Uterus (tissue), 3 donors: ENCODE measurements at regions not wholly inside any gene's neighbourhood (a gene's known extent, or its start where the extent isn't known, plus 50 kb on each side); places are given as distances from the start of the nearest gene placed in this dataset.

ENCODE experiments used
- DNase-seq, 2 donors: peaks; one replicate each; pipeline ENCODE4 v3.0.0-alpha.2; 2019 to 2020
- H3K27ac ChIP-seq, 2 donors: fragments of 200-600 bp; sonication (generic); 1 replicate in 1 of 2; 2 replicates in 1 of 2; pipeline ENCODE4 v1.5.1; 2016 to 2018
- H3K27me3 ChIP-seq, 2 donors: fragments of 200-600 bp; sonication (generic); one replicate each; pipeline ENCODE4 v1.5.1; 2018 to 2019; ENCODE audit warnings: control low read depth in 1 of 2
- H3K36me3 ChIP-seq, 2 donors: fragments of 200-600 bp; sonication (generic); one replicate each; pipeline ENCODE4 v1.5.1; 2019; ENCODE audit warnings: control low read depth in 1 of 2
- H3K4me1 ChIP-seq, 2 donors: fragments of 200-600 bp; sonication (generic); one replicate each; pipeline ENCODE4 v1.5.1; 2018 to 2019; ENCODE audit warnings: control low read depth in 1 of 2
- H3K4me3 ChIP-seq, 2 donors: fragments of 200-600 bp; sonication (generic); 1 replicate in 1 of 2; 2 replicates in 1 of 2; pipeline ENCODE4 v1.5.1; 2018 to 2019; ENCODE audit warnings: mild to moderate bottlenecking in 1 of 2
- H3K9me3 ChIP-seq, 2 donors: fragments of 200-600 bp; sonication (generic); one replicate each; pipeline ENCODE4 v1.5.1; 2019; ENCODE audit warnings: control low read depth in 1 of 2
- POLR2A ChIP-seq, 2 donors: fragments of 450-650 bp; IDR thresholded peaks; one replicate each; pipeline ENCODE4 v1.6.1; 2016; ENCODE audit warnings: antibody characterized with exemption in 2 of 2, mild to moderate bottlenecking in 1 of 2, moderate library complexity in 1 of 2
- intact Hi-C: fragments of 100-400 bp; cut with DNase I; formaldehyde crosslinking; loops from one replicate; pipeline ENCODE4 v1.15.1; 2023; ENCODE audit warnings: low total_unique reads
- TF ChIP-seq, protein P1 (sequence below), 4 experiments: fragments of 200-600 bp in 2 of 4; fragments of 450-650 bp in 2 of 4; sonication (generic) in 2 of 4; IDR thresholded peaks; one replicate each; pipeline ENCODE4 v1.5.1; 2016 to 2019; ENCODE audit warnings: antibody characterized with exemption in 4 of 4, mild to moderate bottlenecking in 2 of 4, moderate library complexity in 1 of 4
- donor health status: DM: yes; HTN: yes; CAD: no.

DNA sequence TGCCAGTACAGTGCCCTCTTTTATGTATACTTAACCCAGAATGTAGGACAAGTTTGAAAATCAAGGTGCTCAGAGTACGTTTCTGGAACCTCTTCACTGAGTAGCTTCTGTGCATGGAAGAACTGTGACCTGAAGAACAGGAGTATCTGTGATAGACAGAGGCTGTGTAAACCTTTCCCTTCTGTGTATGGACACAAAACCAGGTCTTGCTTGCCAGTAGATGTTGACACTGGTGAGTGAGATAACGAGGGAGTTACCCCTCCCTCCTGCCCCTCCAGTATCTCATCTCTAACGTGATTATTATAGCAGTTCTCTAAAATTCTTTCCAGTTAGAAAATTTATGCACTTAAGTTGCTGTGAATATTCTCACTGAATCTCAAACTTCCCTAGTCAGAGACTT is 170.8 kb downstream of the RPL10L start:
- no peaks in the 10 kb centered on the region for H3K36me3 ChIP-seq
- no peak overlapping the region for H3K4me3 ChIP-seq
- no peak overlapping the region for H3K27ac ChIP-seq
- H3K27me3 ChIP-seq: no peaks in the 10 kb centered on the region
- no peaks in the 10 kb centered on the region for H3K9me3 ChIP-seq
- intact Hi-C loops: loop anchor here (10.0 kb wide), 1 partner anchor 594 kb away; no protein-coding TSS in a partner anchor
- no peaks in the 10 kb centered on the region for H3K4me1 ChIP-seq
- TF ChIP-seq, protein P1, sequence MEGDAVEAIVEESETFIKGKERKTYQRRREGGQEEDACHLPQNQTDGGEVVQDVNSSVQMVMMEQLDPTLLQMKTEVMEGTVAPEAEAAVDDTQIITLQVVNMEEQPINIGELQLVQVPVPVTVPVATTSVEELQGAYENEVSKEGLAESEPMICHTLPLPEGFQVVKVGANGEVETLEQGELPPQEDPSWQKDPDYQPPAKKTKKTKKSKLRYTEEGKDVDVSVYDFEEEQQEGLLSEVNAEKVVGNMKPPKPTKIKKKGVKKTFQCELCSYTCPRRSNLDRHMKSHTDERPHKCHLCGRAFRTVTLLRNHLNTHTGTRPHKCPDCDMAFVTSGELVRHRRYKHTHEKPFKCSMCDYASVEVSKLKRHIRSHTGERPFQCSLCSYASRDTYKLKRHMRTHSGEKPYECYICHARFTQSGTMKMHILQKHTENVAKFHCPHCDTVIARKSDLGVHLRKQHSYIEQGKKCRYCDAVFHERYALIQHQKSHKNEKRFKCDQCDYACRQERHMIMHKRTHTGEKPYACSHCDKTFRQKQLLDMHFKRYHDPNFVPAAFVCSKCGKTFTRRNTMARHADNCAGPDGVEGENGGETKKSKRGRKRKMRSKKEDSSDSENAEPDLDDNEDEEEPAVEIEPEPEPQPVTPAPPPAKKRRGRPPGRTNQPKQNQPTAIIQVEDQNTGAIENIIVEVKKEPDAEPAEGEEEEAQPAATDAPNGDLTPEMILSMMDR (IDR thresholded peaks at IDR 0.05): no peak
- no peak for TF ChIP-seq POLR2A (IDR thresholded peaks at IDR 0.05)
- no peak for DNase-seq

DNA sequence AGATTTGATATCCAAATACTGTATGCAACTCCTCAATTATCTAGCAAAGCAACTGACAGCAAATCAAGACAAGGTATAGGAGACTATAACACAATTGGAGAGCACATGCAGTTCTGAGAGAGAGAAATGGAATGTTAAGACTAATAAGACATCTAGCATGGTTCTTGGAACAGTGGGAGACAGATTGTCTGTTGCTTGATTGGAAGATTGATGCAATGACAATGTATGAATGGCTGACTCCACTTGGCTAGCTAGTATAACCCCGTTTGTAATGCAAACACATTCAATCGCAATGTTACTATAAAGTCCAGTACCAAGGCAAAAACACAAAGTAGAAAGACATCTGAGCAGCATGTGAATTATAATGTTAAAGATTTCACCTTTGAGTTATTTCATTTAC is 179.3 kb downstream of the RPL10L start:
- Histone ChIP-seq H3K9me3 (no peaks in the 10 kb centered on the region), H3K4me3 (no peak overlapping the region), H3K27me3 (no peaks in the 10 kb centered on the region), H3K4me1 (no peaks in the 10 kb centered on the region), H3K36me3 (no peaks in the 10 kb centered on the region), H3K27ac (no peak overlapping the region)
- TF ChIP-seq POLR2A (IDR thresholded peaks at IDR 0.05): no peak
- TF ChIP-seq, protein P1 (IDR thresholded peaks at IDR 0.05): no peak
- intact Hi-C loops: no loop called here
- DNase-seq: no peak

DNA sequence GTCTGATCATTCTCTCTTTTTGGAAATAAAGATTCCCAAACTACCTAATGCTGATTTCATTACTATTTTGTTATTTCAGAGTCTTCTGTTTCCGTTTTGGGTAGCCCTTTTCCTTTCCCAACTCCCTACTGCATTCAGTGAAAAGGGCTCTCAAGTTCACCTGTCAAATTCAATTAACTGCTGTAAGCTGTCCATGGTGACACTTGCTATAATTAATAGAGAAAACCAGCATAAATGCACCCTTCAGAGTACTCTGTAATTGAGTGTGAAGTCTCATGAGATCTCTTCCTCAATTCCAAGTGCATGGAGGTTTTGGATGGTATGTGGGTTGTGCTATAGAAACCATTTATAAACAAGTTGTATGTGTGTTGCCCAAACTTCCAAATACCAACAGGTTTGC is 187.2 kb downstream of the RPL10L start:
- H3K9me3 ChIP-seq: no peaks in the 10 kb centered on the region
- no peak for DNase-seq
- H3K27ac ChIP-seq: no peak overlapping the region

DNA sequence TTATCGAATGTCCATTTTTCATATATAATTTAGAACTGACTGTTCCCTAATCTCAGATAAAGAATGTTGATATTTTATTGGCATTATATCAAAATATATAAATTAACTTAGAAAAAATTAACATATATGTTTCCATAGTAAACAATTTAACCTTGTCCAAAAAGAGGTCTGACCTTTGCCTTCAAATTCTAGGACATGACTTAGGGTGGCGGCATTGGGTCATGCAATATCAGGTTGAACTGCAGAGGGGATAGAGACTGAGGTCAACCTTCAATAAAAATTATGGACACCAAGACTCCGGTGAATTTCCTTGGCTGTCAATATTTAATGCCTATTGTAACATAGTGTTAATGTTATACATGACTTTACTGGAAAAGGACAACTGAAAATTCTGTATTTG is 199.8 kb downstream of the RPL10L start:
- no peaks in the 10 kb centered on the region for H3K4me1 ChIP-seq
- H3K9me3 ChIP-seq: no peaks in the 10 kb centered on the region
- TF ChIP-seq, protein P1 (IDR thresholded peaks at IDR 0.05): no peak
- TF ChIP-seq POLR2A (IDR thresholded peaks at IDR 0.05): no peak
- no peak overlapping the region for H3K27ac ChIP-seq
- no peaks in the 10 kb centered on the region for H3K27me3 ChIP-seq
- intact Hi-C loops: no loop called here
- H3K36me3 ChIP-seq: no peaks in the 10 kb centered on the region
- DNase-seq: no peak
- H3K4me3 ChIP-seq: no peak overlapping the region

More for the DNA sequence above, 187.2 kb downstream of the RPL10L start:
- Histone ChIP-seq H3K4me3 (no peak overlapping the region), H3K27me3 (no peaks in the 10 kb centered on the region), H3K4me1 (no peaks in the 10 kb centered on the region), H3K36me3 (no peaks in the 10 kb centered on the region)
- intact Hi-C loops: no loop called here
- TF ChIP-seq POLR2A (IDR thresholded peaks at IDR 0.05): no peak

DNA sequence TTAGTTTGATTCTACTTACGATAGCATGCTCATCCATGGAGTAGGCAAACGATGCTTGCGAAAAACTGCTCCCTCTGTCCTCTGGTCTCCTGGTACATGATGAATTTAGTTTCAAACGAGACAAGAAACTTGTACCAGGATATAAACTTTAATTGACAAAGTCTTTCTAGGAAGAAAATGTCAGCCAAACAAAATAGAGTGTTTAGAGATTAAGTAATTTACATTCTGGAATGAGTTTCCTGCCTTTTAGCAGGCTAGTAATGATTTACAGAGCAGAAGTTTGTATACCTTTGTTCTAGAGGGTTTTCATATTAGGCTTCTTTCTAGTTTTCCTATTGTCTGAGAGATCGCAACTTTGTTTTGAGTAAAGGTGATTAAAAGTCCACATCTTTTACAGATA is 206.9 kb downstream of the RPL10L start:
- Histone ChIP-seq H3K27me3 (no peaks in the 10 kb centered on the region), H3K36me3 (no peaks in the 10 kb centered on the region), H3K4me3 (no peak overlapping the region), H3K27ac (no peak overlapping the region), H3K4me1 (no peaks in the 10 kb centered on the region), H3K9me3 (no peaks in the 10 kb centered on the region)
- no peak for TF ChIP-seq POLR2A (IDR thresholded peaks at IDR 0.05)
- intact Hi-C loops: no loop called here
- DNase-seq: no peak

DNA sequence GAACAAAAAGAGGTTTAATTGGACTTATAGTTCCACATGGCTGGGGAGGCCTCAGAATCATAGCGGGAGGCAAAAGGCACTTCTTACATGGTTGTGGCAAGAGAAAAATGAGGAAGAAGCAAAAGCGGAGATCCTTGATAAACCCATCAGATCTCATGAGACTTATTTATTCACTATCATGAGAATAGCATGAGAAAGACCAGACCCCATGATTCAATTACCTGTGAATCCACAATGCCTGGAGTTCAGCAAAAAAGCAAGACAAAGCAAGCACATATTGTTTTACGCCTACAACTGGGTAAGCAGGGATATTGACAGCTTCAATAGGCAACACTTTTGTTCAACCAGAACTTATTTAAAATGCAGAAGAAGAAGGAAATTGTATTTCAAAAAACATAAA is 218.2 kb downstream of the RPL10L start:
- no peaks in the 10 kb centered on the region for H3K4me1 ChIP-seq
- TF ChIP-seq POLR2A (IDR thresholded peaks at IDR 0.05): no peak
- TF ChIP-seq, protein P1 (IDR thresholded peaks at IDR 0.05): no peak
- H3K4me3 ChIP-seq: no peak overlapping the region
- no peak overlapping the region for H3K27ac ChIP-seq
- H3K9me3 ChIP-seq: no peaks in the 10 kb centered on the region
- DNase-seq: no peak
- H3K36me3 ChIP-seq: no peaks in the 10 kb centered on the region
- H3K27me3 ChIP-seq: no peaks in the 10 kb centered on the region
- intact Hi-C loops: no loop called here
